Body of pancreas (tissue), 4 donors: ENCODE measurements at regions not wholly inside any gene's neighbourhood (a gene's known extent, or its start where the extent isn't known, plus 50 kb on each side); places are given as distances from the start of the nearest gene placed in this dataset.

Experiments used
- ATAC-seq: fragments of 150-250 bp; one replicate; pipeline ENCODE4 v1.9.1; 2016
- DNase-seq, 4 donors: peaks; one replicate each; pipeline ENCODE4 v3.0.0-alpha.2; 2019
- H3K27ac ChIP-seq, 4 donors: fragments of 200-600 bp; sonication (generic); 1 replicate in 3 of 4; 2 replicates in 1 of 4; pipeline versions ENCODE4 v1.5.1 to v1.6.1; 2016 to 2019; ENCODE audit warnings: mild to moderate bottlenecking in 1 of 4, mixed read lengths in 1 of 4, moderate library complexity in 1 of 4
- H3K27me3 ChIP-seq, 2 donors: fragments of 200-600 bp; sonication (generic); one replicate each; pipeline ENCODE4 v1.6.0; 2016; ENCODE audit warnings: mild to moderate bottlenecking in 1 of 2
- H3K36me3 ChIP-seq, 2 donors: fragments of 200-600 bp; sonication (generic); replicated peaks in 1 of 2; 2 replicates each; pipeline ENCODE4 v1.5.1; 2016; ENCODE audit warnings: low read depth in 2 of 2; ENCODE audit not compliant: insufficient read depth in 1 of 2
- H3K4me1 ChIP-seq: fragments of 200-600 bp; sonication (generic); one replicate; pipeline ENCODE4 v1.6.0; 2016
- H3K4me3 ChIP-seq, 2 donors: fragments of 200-600 bp; sonication (generic); 1 replicate in 1 of 2; 2 replicates in 1 of 2; pipeline ENCODE4 v1.5.1; 2016 to 2019
- H3K9me3 ChIP-seq, 3 donors: fragments of 200-600 bp; sonication (generic); 1 replicate in 2 of 3; 2 replicates in 1 of 3; pipeline ENCODE4 v1.5.1; 2016
- POLR2A ChIP-seq, 3 donors: fragments of 450-650 bp; IDR thresholded peaks; one replicate each; pipeline ENCODE4 v1.6.1; 2016; ENCODE audit warnings: antibody characterized with exemption in 3 of 3, mild to moderate bottlenecking in 2 of 3
- WGBS, 2 donors: methylation state at CpG; one replicate each; pipeline ENCODE4 v1.1.5; 2017; 5-methylcytosine and 5-hydroxymethylcytosine counted together
- intact Hi-C: fragments of 100-400 bp; cut with DNase I; formaldehyde crosslinking; loops from one replicate; pipeline ENCODE4 v1.15.1; 2023
- TF ChIP-seq, protein P1 (sequence below), 7 experiments: fragments of 450-650 bp in 4 of 7; fragments of 200-600 bp in 3 of 7; sonication (generic) in 3 of 7; IDR thresholded peaks; one replicate each; pipeline ENCODE4 v1.5.1; 2016 to 2019; ENCODE audit warnings: antibody characterized with exemption in 7 of 7

- WGBS, 2 donors = 86 to 88% methylated on average over 7 of the region's 7 CpGs
- H3K4me3 ChIP-seq = no peak overlapping the region
- no peak for ATAC-seq
- H3K27me3 ChIP-seq = no peaks in the 10 kb centered on the region
- no peak overlapping the region for H3K27ac ChIP-seq
- peaks cover 8% of the 10 kb centered on the region for H3K4me1 ChIP-seq
- no peaks in the 10 kb centered on the region for H3K36me3 ChIP-seq
- intact Hi-C loops = no loop called here
- TF ChIP-seq, protein P1, sequence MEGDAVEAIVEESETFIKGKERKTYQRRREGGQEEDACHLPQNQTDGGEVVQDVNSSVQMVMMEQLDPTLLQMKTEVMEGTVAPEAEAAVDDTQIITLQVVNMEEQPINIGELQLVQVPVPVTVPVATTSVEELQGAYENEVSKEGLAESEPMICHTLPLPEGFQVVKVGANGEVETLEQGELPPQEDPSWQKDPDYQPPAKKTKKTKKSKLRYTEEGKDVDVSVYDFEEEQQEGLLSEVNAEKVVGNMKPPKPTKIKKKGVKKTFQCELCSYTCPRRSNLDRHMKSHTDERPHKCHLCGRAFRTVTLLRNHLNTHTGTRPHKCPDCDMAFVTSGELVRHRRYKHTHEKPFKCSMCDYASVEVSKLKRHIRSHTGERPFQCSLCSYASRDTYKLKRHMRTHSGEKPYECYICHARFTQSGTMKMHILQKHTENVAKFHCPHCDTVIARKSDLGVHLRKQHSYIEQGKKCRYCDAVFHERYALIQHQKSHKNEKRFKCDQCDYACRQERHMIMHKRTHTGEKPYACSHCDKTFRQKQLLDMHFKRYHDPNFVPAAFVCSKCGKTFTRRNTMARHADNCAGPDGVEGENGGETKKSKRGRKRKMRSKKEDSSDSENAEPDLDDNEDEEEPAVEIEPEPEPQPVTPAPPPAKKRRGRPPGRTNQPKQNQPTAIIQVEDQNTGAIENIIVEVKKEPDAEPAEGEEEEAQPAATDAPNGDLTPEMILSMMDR (IDR thresholded peaks at IDR 0.05) = no peak
- TF ChIP-seq POLR2A (IDR thresholded peaks at IDR 0.05) = no peak
- DNase-seq = no peak
- no peaks in the 10 kb centered on the region for H3K9me3 ChIP-seq
Measured at GRCh38 chr10:6305401-6306321, 102.9 kb downstream of the PFKFB3 start.

GRCh38 chr10:6306917-6307316 lies 104.2 kb downstream of the PFKFB3 start:
- Histone ChIP-seq H3K4me3 (no peak overlapping the region), H3K27me3 (no peaks in the 10 kb centered on the region), H3K27ac (no peak overlapping the region), H3K4me1 (peaks cover 2% of the 10 kb centered on the region), H3K9me3 (no peaks in the 10 kb centered on the region), H3K36me3 (no peaks in the 10 kb centered on the region)
- no peak for TF ChIP-seq POLR2A (IDR thresholded peaks at IDR 0.05)
- TF ChIP-seq, protein P1 (IDR thresholded peaks at IDR 0.05) = no peak
- intact Hi-C loops = no loop called here
- DNase-seq = no peak
- 79 to 94% methylated on average over 4 of the region's 4 CpGs for WGBS, 2 donors
- ATAC-seq = no peak

DNA sequence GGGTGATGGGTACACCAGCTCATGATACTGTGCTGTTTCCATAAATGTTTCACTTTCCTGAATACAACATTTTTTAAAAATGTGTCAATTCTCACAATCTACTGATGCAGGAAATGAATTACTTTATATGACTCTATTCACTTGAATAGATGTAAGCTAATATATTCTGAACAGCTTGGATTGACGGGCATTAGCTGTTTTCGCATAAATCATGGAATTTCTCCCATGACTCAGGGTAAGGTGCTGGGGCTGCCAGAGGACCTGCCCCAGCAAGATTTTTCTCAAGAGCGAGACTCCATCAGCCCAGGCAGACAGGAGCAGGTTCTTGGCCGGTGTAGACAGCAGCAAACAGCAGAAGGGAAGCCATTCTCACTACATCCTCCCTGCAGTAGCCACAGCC lies 107.1 kb downstream of the PFKFB3 start:
- ATAC-seq (no peak), DNase-seq (no peak)
- intact Hi-C loops = no loop called here
- WGBS, 2 donors = 84 to 89% methylated on average over 4 of the region's 4 CpGs
- no peaks in the 10 kb centered on the region for H3K9me3 ChIP-seq
- H3K4me3 ChIP-seq = no peak overlapping the region
- no peaks in the 10 kb centered on the region for H3K36me3 ChIP-seq
- TF ChIP-seq, protein P1 (IDR thresholded peaks at IDR 0.05) = no peak
- TF ChIP-seq POLR2A (IDR thresholded peaks at IDR 0.05) = no peak
- no peaks in the 10 kb centered on the region for H3K27me3 ChIP-seq
- peaks cover 7% of the 10 kb centered on the region for H3K4me1 ChIP-seq
- no peak overlapping the region for H3K27ac ChIP-seq

DNA sequence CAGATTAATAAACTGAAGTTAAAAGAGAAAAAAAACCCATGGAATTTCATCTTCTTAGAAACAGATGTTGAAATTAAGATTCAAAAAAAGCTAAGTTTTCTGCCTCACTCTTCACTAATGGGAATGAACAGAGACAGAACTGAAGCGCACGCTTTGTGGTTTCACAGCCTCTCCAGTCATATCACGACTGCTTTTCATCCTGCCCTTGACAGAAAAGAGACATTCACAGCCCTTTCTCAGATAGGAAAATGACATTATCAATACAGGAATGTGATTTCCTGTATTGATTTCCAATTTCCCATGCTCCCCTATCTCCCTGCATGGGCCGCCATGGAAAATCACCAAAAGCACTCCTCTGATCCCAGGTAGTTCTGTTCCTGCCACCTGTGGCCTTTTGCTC lies 108.2 kb downstream of the PFKFB3 start:
- ATAC-seq (no peak), DNase-seq (no peak)
- intact Hi-C loops = no loop called here
- 86 to 89% methylated on average over 4 of the region's 4 CpGs for WGBS, 2 donors
- no peaks in the 10 kb centered on the region for H3K36me3 ChIP-seq
- no peak overlapping the region for H3K4me3 ChIP-seq
- peaks cover 9% of the 10 kb centered on the region for H3K4me1 ChIP-seq
- H3K27ac ChIP-seq = no peak overlapping the region
- no peaks in the 10 kb centered on the region for H3K27me3 ChIP-seq
- H3K9me3 ChIP-seq = no peaks in the 10 kb centered on the region
- TF ChIP-seq, protein P1 (IDR thresholded peaks at IDR 0.05) = no peak
- no peak for TF ChIP-seq POLR2A (IDR thresholded peaks at IDR 0.05)
